Coronary artery (tissue), 2 donors: ENCODE measurements at regions not wholly inside any gene's neighbourhood (a gene's known extent, or its start where the extent isn't known, plus 50 kb on each side); places are given as distances from the start of the nearest gene placed in this dataset.

Source experiments
- DNase-seq: peaks from one replicate; pipeline ENCODE4 v3.0.0-alpha.2; 2017; ENCODE audit warnings: low spot score
- H3K27ac ChIP-seq, 2 donors: fragments of 200-600 bp; sonication (generic); one replicate each; pipeline ENCODE4 v1.5.1; 2016 to 2019
- H3K4me3 ChIP-seq: fragments of 200-600 bp; sonication (generic); 2 replicates; pipeline ENCODE4 v1.5.1; 2016; ENCODE audit warnings: mild to moderate bottlenecking, moderate library complexity
- TF ChIP-seq, protein P1 (sequence below): fragments of 200-600 bp; sonication (generic); IDR thresholded peaks from one replicate; pipeline ENCODE4 v1.5.1; 2019; ENCODE audit warnings: antibody characterized with exemption

DNA sequence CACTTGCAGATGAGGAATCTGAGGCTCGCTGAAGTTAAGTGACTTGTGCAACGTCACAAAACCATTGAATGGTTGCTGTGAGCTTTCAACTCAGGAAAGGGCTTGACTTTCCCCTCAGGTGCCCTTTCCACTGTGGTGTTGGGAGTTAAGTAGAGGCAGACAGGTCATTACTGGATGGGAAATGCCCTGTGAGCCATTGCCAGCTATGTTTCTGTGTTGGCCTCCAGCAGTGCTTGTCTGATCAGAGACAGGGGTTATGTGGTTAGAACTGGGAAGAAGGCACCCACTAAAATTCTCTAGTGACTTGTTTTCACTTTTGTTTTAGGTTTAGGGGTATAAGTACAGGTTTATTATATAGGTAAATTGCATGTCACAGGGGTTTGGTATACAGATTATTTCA is 96.6 kb downstream of the FDX1 start:
- Histone ChIP-seq H3K27ac (peak overlapping the region in 1 of 2 donors; percentile 8), H3K4me3 (no peak overlapping the region)
- TF ChIP-seq, protein P1, sequence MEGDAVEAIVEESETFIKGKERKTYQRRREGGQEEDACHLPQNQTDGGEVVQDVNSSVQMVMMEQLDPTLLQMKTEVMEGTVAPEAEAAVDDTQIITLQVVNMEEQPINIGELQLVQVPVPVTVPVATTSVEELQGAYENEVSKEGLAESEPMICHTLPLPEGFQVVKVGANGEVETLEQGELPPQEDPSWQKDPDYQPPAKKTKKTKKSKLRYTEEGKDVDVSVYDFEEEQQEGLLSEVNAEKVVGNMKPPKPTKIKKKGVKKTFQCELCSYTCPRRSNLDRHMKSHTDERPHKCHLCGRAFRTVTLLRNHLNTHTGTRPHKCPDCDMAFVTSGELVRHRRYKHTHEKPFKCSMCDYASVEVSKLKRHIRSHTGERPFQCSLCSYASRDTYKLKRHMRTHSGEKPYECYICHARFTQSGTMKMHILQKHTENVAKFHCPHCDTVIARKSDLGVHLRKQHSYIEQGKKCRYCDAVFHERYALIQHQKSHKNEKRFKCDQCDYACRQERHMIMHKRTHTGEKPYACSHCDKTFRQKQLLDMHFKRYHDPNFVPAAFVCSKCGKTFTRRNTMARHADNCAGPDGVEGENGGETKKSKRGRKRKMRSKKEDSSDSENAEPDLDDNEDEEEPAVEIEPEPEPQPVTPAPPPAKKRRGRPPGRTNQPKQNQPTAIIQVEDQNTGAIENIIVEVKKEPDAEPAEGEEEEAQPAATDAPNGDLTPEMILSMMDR: no peak
- no peak for DNase-seq
